ACC112 (cell line): ENCODE measurements at regions not wholly inside any gene's neighbourhood (a gene's known extent, or its start where the extent isn't known, plus 50 kb on each side); places are given as distances from the start of the nearest gene placed in this dataset.

Experiments
- H2AFZ ChIP-seq: fragments of 200-600 bp; sonication (generic); one replicate; pipeline ENCODE4 v1.6.0; 2017; ENCODE audit warnings: antibody characterized with exemption, low read length; ENCODE audit not compliant: unreplicated experiment
- H3K27ac ChIP-seq: fragments of 200-600 bp; sonication (generic); 2 replicates; pipeline ENCODE4 v1.5.1; 2014; ENCODE audit warnings: low read depth, mild to moderate bottlenecking, antibody characterized with exemption, low read length, moderate library complexity
- H3K27me3 ChIP-seq: fragments of 200-600 bp; sonication (generic); 2 replicates; pipeline ENCODE4 v1.6.1; 2014; ENCODE audit warnings: mild to moderate bottlenecking, antibody characterized with exemption, low read length, moderate library complexity, mixed read lengths; ENCODE audit not compliant: insufficient read depth
- H3K36me3 ChIP-seq: fragments of 200-600 bp; sonication (generic); 2 replicates; pipeline ENCODE4 v1.6.1; 2016; ENCODE audit warnings: mild to moderate bottlenecking, antibody characterized with exemption, low read length, moderate library complexity, mixed read lengths; ENCODE audit not compliant: insufficient read depth
- H3K4me1 ChIP-seq: fragments of 200-600 bp; sonication (generic); one replicate; pipeline ENCODE4 v1.6.1; 2016; ENCODE audit warnings: low read length, mixed read lengths; ENCODE audit not compliant: insufficient read depth, unreplicated experiment, control insufficient read depth
- H3K4me3 ChIP-seq: fragments of 200-600 bp; sonication (generic); 2 replicates; pipeline ENCODE4 v1.5.1; 2014; ENCODE audit warnings: mild to moderate bottlenecking, low read depth, low read length
- H3K79me2 ChIP-seq: fragments of 200-600 bp; sonication (generic); one replicate; pipeline ENCODE4 v1.6.0; 2016; ENCODE audit warnings: low read length; ENCODE audit not compliant: control insufficient read depth, unreplicated experiment, insufficient read depth

GRCh38 chr17:51387986-51388385 is 127.6 kb downstream of the UTP18 start:
- Histone ChIP-seq H3K4me3 (no peak overlapping the region), H3K36me3 (no peaks in the 10 kb centered on the region), H3K79me2 (no peaks in the 10 kb centered on the region), H3K27me3 (0 out of 2 replicates have a peak, but pooled peaks cover 2% of the 10 kb centered on the region), H2AFZ (no peak overlapping the region), H3K4me1 (no peaks in the 10 kb centered on the region), H3K27ac (no peak overlapping the region)

- Histone ChIP-seq H3K4me1 (no peaks in the 10 kb centered on the region), H3K36me3 (no peaks in the 10 kb centered on the region), H2AFZ (no peak overlapping the region), H3K79me2 (no peaks in the 10 kb centered on the region), H3K27ac (no peak overlapping the region), H3K27me3 (0 out of 2 replicates have a peak, but pooled peaks cover 2% of the 10 kb centered on the region), H3K4me3 (no peak overlapping the region)
Observed at GRCh38 chr17:51389875-51390274, 129.5 kb downstream of the UTP18 start.

DNA sequence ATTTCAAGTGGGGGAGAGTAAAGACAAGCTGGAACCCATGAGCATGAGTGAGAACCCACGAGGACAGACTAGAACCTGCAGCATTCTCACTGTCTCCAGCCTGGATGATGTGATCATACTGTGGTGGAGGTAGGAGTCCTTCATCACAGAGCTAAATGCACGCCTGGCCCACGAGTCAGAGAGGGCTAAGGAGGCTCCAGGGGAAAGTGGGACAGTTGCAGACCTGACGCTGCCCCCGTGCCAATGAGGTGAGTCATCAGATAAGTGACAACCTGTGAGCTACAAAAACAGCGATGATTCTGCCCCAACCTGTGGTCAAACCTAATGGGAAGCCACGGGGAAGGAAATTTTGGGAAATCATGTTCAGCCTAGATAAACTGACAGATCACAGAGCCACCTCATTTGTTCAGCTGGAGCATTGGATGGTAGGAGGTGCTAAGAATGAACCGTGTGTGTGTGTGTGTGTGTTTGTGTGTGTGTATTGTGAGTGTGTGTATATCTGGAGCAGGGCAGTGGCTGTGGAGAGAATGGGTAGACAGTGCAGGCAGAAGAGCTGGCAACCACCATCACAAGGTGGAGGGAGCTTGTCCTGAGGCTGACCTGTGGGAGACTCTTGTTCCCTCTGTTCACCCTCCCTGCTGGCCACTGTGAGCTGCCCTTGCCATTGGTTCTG is 131.8 kb downstream of the UTP18 start:
- Histone ChIP-seq H3K4me1 (no peaks in the 10 kb centered on the region), H2AFZ (no peak overlapping the region), H3K4me3 (no peak overlapping the region), H3K36me3 (no peaks in the 10 kb centered on the region), H3K79me2 (no peaks in the 10 kb centered on the region), H3K27me3 (peaks cover 8% of the 10 kb centered on the region; the same call in 1 of the 2 replicates), H3K27ac (no peak overlapping the region)

- Histone ChIP-seq H2AFZ (no peak overlapping the region), H3K36me3 (no peaks in the 10 kb centered on the region), H3K4me1 (no peaks in the 10 kb centered on the region), H3K79me2 (no peaks in the 10 kb centered on the region), H3K27me3 (peaks cover 6% of the 10 kb centered on the region; the same call in 1 of the 2 replicates), H3K27ac (no peak overlapping the region), H3K4me3 (no peak overlapping the region)
Observed at GRCh38 chr17:51395621-51396020, 135.3 kb downstream of the UTP18 start.

DNA sequence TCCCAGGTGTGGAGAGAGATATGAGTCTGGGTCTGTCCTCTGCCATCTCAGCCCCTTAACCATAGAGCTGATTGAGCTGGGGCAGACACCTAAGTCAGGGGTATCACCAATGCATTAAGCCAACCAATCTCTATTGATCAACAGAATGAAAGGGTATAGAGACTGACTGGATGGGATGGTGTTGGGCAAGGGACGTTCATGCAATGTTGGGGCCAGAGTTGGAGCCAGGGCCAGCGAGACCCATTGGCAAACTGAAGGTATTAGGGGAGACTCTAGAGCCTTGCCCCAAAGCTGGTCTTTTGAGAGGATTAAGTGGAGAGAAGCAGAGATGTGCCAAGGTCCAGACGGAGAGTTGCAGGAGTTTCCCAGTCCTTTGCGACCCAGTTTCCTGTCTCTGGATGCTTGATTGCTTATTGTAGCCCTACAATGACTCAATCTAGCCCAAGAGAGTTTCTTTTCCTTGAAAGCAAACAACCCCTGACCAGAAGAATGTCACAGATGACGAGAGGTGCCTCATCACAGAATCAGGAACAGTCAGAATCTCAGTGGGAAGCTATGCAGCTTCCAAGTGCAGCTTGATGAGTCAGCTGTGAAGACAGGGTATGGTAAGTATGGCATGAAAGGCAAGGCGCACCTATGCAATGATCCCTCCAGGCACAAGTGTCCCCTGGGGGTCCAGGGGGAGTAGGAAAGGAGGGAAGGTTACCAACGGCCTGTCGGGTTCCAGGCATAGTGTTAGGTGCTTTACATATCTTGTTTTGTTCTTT is 137.2 kb downstream of the UTP18 start:
- no peak overlapping the region for H3K27ac ChIP-seq
- H3K79me2 ChIP-seq: no peaks in the 10 kb centered on the region
- no peak overlapping the region for H2AFZ ChIP-seq
- no peak overlapping the region for H3K4me3 ChIP-seq
- no peaks in the 10 kb centered on the region for H3K36me3 ChIP-seq
- peaks cover 6% of the 10 kb centered on the region; the same call in 1 of the 2 replicates for H3K27me3 ChIP-seq
- H3K4me1 ChIP-seq: no peaks in the 10 kb centered on the region

DNA sequence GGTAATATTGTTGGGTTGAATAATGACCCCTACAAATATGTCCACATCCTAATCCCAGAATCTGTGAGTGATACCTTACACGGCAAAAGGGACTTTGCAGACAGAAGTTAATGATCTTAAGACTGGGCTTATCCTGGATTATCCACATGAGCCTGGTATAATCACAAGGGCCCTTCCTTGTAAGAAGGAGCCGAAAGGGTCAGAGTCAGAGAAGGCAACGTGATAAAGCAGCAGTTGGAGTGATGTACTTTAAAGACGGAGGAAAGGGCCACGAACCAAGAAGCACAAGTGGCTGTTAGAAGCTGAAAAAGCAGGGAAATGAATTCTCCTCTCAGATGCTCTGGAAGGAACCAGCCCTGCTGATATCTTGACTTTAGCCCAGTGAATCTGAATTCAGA is 137.8 kb downstream of the UTP18 start:
- Histone ChIP-seq H3K27me3 (peaks cover 6% of the 10 kb centered on the region; the same call in 1 of the 2 replicates), H3K36me3 (no peaks in the 10 kb centered on the region), H3K27ac (no peak overlapping the region), H3K4me3 (no peak overlapping the region), H3K79me2 (no peaks in the 10 kb centered on the region), H3K4me1 (no peaks in the 10 kb centered on the region), H2AFZ (no peak overlapping the region)

DNA sequence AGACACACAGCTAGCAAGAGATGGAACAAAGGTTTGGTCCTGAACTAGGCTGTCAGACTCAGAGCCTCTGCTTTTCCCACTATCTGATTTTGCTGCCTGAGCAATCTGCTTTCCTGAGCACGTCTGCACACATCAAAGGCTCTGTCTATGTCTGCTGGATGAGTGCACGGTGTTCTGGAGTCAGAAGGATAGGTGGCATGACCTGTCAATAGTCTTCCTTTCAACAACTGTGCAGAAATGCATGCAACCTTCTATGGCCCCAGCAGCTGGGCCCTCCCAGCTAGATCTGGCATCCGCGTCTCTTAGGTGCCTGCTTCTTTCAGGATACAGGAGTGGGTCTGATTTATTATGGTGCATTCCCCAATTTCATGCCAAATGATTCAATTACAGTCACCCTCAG is 138.3 kb downstream of the UTP18 start:
- H3K36me3 ChIP-seq: no peaks in the 10 kb centered on the region
- no peak overlapping the region for H3K4me3 ChIP-seq
- no peak overlapping the region for H3K27ac ChIP-seq
- H2AFZ ChIP-seq: no peak overlapping the region
- no peaks in the 10 kb centered on the region for H3K4me1 ChIP-seq
- H3K79me2 ChIP-seq: no peaks in the 10 kb centered on the region
- peaks cover 6% of the 10 kb centered on the region; the same call in 1 of the 2 replicates for H3K27me3 ChIP-seq

GRCh38 chr17:51401279-51401678 is 140.9 kb downstream of the UTP18 start:
- H3K27ac ChIP-seq: no peak overlapping the region
- H3K4me3 ChIP-seq: no peak overlapping the region
- no peaks in the 10 kb centered on the region for H3K36me3 ChIP-seq
- H3K27me3 ChIP-seq: no peaks in the 10 kb centered on the region; the same call in 1 of the 2 replicates
- no peak overlapping the region for H2AFZ ChIP-seq
- no peaks in the 10 kb centered on the region for H3K79me2 ChIP-seq
- H3K4me1 ChIP-seq: no peaks in the 10 kb centered on the region

DNA sequence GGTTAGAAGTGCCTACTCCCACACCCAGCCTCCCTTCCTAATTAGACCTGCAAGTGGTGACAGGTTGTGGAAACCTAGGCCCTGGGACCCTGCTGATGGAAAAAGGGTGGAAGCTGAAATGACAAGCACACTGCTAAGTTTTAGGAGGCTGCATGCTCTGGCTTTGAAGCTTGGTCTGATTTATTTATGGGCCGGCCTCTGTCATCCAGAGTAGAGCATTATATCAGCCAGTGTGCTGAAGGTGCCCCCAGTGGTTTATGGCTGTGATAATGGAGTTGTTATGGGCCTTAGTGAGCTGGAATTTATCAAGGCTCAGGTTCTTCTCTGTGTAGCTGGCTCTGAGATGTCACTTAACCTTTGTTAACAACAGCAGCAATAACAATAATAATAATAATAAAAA is 142.6 kb downstream of the UTP18 start:
- Histone ChIP-seq H3K36me3 (no peaks in the 10 kb centered on the region), H3K27me3 (no peaks in the 10 kb centered on the region), H3K79me2 (no peaks in the 10 kb centered on the region), H3K4me1 (no peaks in the 10 kb centered on the region), H2AFZ (no peak overlapping the region), H3K4me3 (no peak overlapping the region), H3K27ac (no peak overlapping the region)

- Histone ChIP-seq H3K27ac (no peak overlapping the region), H3K27me3 (no peaks in the 10 kb centered on the region), H3K4me3 (no peak overlapping the region), H3K36me3 (no peaks in the 10 kb centered on the region), H3K79me2 (no peaks in the 10 kb centered on the region), H3K4me1 (no peaks in the 10 kb centered on the region), H2AFZ (no peak overlapping the region)
Observed at GRCh38 chr17:51407576-51407975, 147.2 kb downstream of the UTP18 start.

- no peak overlapping the region for H3K4me3 ChIP-seq
- no peaks in the 10 kb centered on the region for H3K27me3 ChIP-seq
- no peaks in the 10 kb centered on the region for H3K79me2 ChIP-seq
- no peaks in the 10 kb centered on the region for H3K36me3 ChIP-seq
- H2AFZ ChIP-seq: no peak overlapping the region
- no peaks in the 10 kb centered on the region for H3K4me1 ChIP-seq
- no peak overlapping the region for H3K27ac ChIP-seq
Observed at GRCh38 chr17:51419476-51419875, 159.1 kb downstream of the UTP18 start.
